ENCODE measurements at regions not wholly inside any gene's neighbourhood (a gene's known extent, or its start where the extent isn't known, plus 50 kb on each side); places are given as distances from the start of the nearest gene placed in this dataset.
A peak's percentile ranks its signal among the peaks of the same experiment; 100 is the strongest.
"Not testable (repeated sequence)": the region's sequence is repeated elsewhere in the genome, so short reads cannot be mapped to it uniquely, and the experiment has no call there.

- 78 to 85% methylated on average over 5 of the region's 5 CpGs for WGBS, 2 donors
- no peak for TF ChIP-seq CTCF (IDR thresholded peaks at IDR 0.05; ENCODE audit: control extremely low read depth, extremely low read depth)
- ATAC-seq (ENCODE audit: insufficient read depth, low FRiP score) (no peak), DNase-seq (peak; percentile 33 to 65 (median 54))
- Histone ChIP-seq H3K4me1 (ENCODE audit: control insufficient read depth in 5 of 5, insufficient read depth in 5 of 5, low read length in 5 of 5) (peaks cover 0 to 29% (median 6%) of the 10 kb centered on the region in 5 donors), H3K9ac (ENCODE audit: insufficient read depth in 1 of 2, low read length in 2 of 2) (no peak overlapping the region), H3K9me3 (ENCODE audit: control insufficient read depth in 4 of 4, insufficient read depth in 3 of 4, low read length in 3 of 4) (peaks cover 0 to 2% (median 0%) of the 10 kb centered on the region in 4 donors), H3K36me3 (ENCODE audit: control insufficient read depth in 4 of 4, insufficient read depth in 4 of 4, low read length in 4 of 4) (no peaks in the 10 kb centered on the region), H3K4me3 (no peak overlapping the region), H3K27me3 (ENCODE audit: control insufficient read depth in 3 of 3, insufficient read depth in 3 of 3, low read length in 2 of 3) (peaks cover 0 to 7% (median 0%) of the 10 kb centered on the region in 3 donors), H3K27ac (ENCODE audit: low read depth in 1 of 2, low read length in 1 of 2) (no peak overlapping the region)
Measured at GRCh38 chr6:90364286-90364685, 67.6 kb upstream of the BACH2 start.

GRCh38 chr6:90362318-90362717 lies 65.7 kb upstream of the BACH2 start:
- Histone ChIP-seq H3K9ac (ENCODE audit: insufficient read depth in 1 of 2, low read length in 2 of 2) (no peak overlapping the region), H3K4me1 (ENCODE audit: control insufficient read depth in 5 of 5, insufficient read depth in 5 of 5, low read length in 5 of 5) (peaks cover 0 to 29% (median 6%) of the 10 kb centered on the region in 5 donors), H3K9me3 (ENCODE audit: control insufficient read depth in 4 of 4, insufficient read depth in 3 of 4, low read length in 3 of 4) (peaks cover 0 to 2% (median 0%) of the 10 kb centered on the region in 4 donors), H3K27me3 (ENCODE audit: control insufficient read depth in 3 of 3, insufficient read depth in 3 of 3, low read length in 2 of 3) (peaks cover 0 to 7% (median 0%) of the 10 kb centered on the region in 3 donors), H3K4me3 (no peak overlapping the region), H3K27ac (ENCODE audit: low read depth in 1 of 2, low read length in 1 of 2) (no peak overlapping the region), H3K36me3 (ENCODE audit: control insufficient read depth in 4 of 4, insufficient read depth in 4 of 4, low read length in 4 of 4) (no peaks in the 10 kb centered on the region)
- TF ChIP-seq CTCF (IDR thresholded peaks at IDR 0.05; ENCODE audit: control extremely low read depth, extremely low read depth) = no peak
- ATAC-seq (ENCODE audit: insufficient read depth, low FRiP score) (no peak), DNase-seq (peak; percentile 72 to 95 (median 93))
- WGBS, 2 donors = 45 to 58% methylated on average over 3 of the region's 3 CpGs

GRCh38 chr6:90361174-90361573 lies 64.5 kb upstream of the BACH2 start:
- peaks cover 0 to 2% (median 0%) of the 10 kb centered on the region in 4 donors for H3K9me3 ChIP-seq (ENCODE audit: control insufficient read depth in 4 of 4, insufficient read depth in 3 of 4, low read length in 3 of 4)
- H3K9ac ChIP-seq (ENCODE audit: insufficient read depth in 1 of 2, low read length in 2 of 2) = no peak overlapping the region
- no peak overlapping the region for H3K27ac ChIP-seq (ENCODE audit: low read depth in 1 of 2, low read length in 1 of 2)
- H3K27me3 ChIP-seq (ENCODE audit: control insufficient read depth in 3 of 3, insufficient read depth in 3 of 3, low read length in 2 of 3) = peaks cover 0 to 4% (median 0%) of the 10 kb centered on the region in 3 donors
- WGBS, 2 donors = 75 to 84% methylated on average over 4 of the region's 4 CpGs
- TF ChIP-seq CTCF (IDR thresholded peaks at IDR 0.05; ENCODE audit: control extremely low read depth, extremely low read depth) = no peak
- no peaks in the 10 kb centered on the region for H3K36me3 ChIP-seq (ENCODE audit: control insufficient read depth in 4 of 4, insufficient read depth in 4 of 4, low read length in 4 of 4)
- peaks cover 0 to 29% (median 6%) of the 10 kb centered on the region in 5 donors for H3K4me1 ChIP-seq (ENCODE audit: control insufficient read depth in 5 of 5, insufficient read depth in 5 of 5, low read length in 5 of 5)
- DNase-seq = no peak
- no peak for ATAC-seq (ENCODE audit: insufficient read depth, low FRiP score)
- H3K4me3 ChIP-seq = no peak overlapping the region

GRCh38 chr6:90358036-90358770 lies 61.6 kb upstream of the BACH2 start:
- DNase-seq; H3K27ac ChIP-seq (ENCODE audit: low read depth in 1 of 2, low read length in 1 of 2); H3K4me3 ChIP-seq; ATAC-seq (ENCODE audit: insufficient read depth, low FRiP score); H3K36me3 ChIP-seq (ENCODE audit: control insufficient read depth in 4 of 4, insufficient read depth in 4 of 4, low read length in 4 of 4); H3K9ac ChIP-seq (ENCODE audit: insufficient read depth in 1 of 2, low read length in 2 of 2); H3K9me3 ChIP-seq (ENCODE audit: control insufficient read depth in 4 of 4, insufficient read depth in 3 of 4, low read length in 3 of 4): not testable (repeated sequence)
- 90 to 91% methylated on average over 10 to 11 of the region's 11 CpGs for WGBS, 2 donors
- peaks cover 0 to 14% (median 3%) of the 10 kb centered on the region in 3 donors for H3K27me3 ChIP-seq (ENCODE audit: control insufficient read depth in 3 of 3, insufficient read depth in 3 of 3, low read length in 2 of 3)
- peaks cover 0 to 21% (median 2%) of the 10 kb centered on the region in 5 donors for H3K4me1 ChIP-seq (ENCODE audit: control insufficient read depth in 5 of 5, insufficient read depth in 5 of 5, low read length in 5 of 5)
